HEK293 (cell line): ENCODE measurements at regions not wholly inside any gene's neighbourhood (a gene's known extent, or its start where the extent isn't known, plus 50 kb on each side); places are given as distances from the start of the nearest gene placed in this dataset.

Source experiments
- CTCF ChIA-PET: fragments of 350-600 bp; formaldehyde crosslinking; extraction: SDS; loops from one replicate; lab custom pipeline; 2021; ENCODE audit warnings: antibody characterized with exemption; lab: Yijun Ruan, JAX
- POLR2A ChIA-PET: fragments of 300-600 bp; formaldehyde crosslinking; extraction: SDS; loops from one replicate; lab custom pipeline; 2020; ENCODE audit warnings: antibody characterized with exemption, inconsistent platforms; lab: Yijun Ruan, JAX
- H3K27ac ChIP-seq: fragments of 200-500 bp; sonication (Bioruptor generic); 2 replicates; pipeline ENCODE4 v1.5.1; 2014; ENCODE audit warnings: low read depth, low read length, control low read depth, inconsistent platforms; ENCODE audit errors: extremely low read depth
- H3K36me3 ChIP-seq, 2 experiments: fragments of 200-500 bp in 1 of 2; sonication (Bioruptor generic) in 1 of 2; 1 replicate in 1 of 2; 2 replicates in 1 of 2; pipeline ENCODE4 v1.5.1; 2014 to 2017; ENCODE audit warnings: inconsistent platforms in 2 of 2, low read length in 2 of 2; ENCODE audit not compliant: control insufficient read depth in 2 of 2, insufficient read depth in 1 of 2
- H3K4me1 ChIP-seq: fragments of 200-500 bp; sonication (Bioruptor generic); 2 replicates; pipeline ENCODE4 v1.5.1; 2014; ENCODE audit warnings: mild to moderate bottlenecking, low read length, inconsistent platforms; ENCODE audit not compliant: control insufficient read depth, insufficient read depth
- H3K4me3 ChIP-seq: 2 replicates; pipeline ENCODE4 v1.5.1; 2011; ENCODE audit warnings: low read depth, mild to moderate bottlenecking, control low read depth, low read length, moderate library complexity
- H3K9me3 ChIP-seq: fragments of 200-500 bp; sonication (Bioruptor generic); 2 replicates; pipeline ENCODE4 v1.5.1; 2014; ENCODE audit warnings: low read depth, low read length, inconsistent platforms; ENCODE audit not compliant: control insufficient read depth, insufficient read depth
- AEBP2 ChIP-seq: fragments of 450-650 bp; formaldehyde crosslinking; IDR thresholded peaks from 2 replicates; pipeline ENCODE4 v1.5.1; 2016; ENCODE audit warnings: missing biosample characterization, missing genetic modification characterization, borderline replicate concordance
- GLI4 ChIP-seq: fragments of 450-650 bp; formaldehyde crosslinking; IDR thresholded peaks from 2 replicates; pipeline ENCODE4 v1.5.1; 2016; ENCODE audit warnings: missing biosample characterization, missing genetic modification characterization
- SP7 ChIP-seq: fragments of 450-650 bp; formaldehyde crosslinking; IDR thresholded peaks from 2 replicates; pipeline ENCODE4 v1.5.1; 2016; ENCODE audit warnings: missing biosample characterization, missing genetic modification characterization
- TRIM28 ChIP-seq: IDR thresholded peaks from 2 replicates; pipeline ENCODE4 v1.6.1; 2011; ENCODE audit warnings: low read length, control low read depth, borderline replicate concordance
- ZBTB8A ChIP-seq: fragments of 450-650 bp; formaldehyde crosslinking; IDR thresholded peaks from 2 replicates; pipeline ENCODE4 v1.5.1; 2016; ENCODE audit warnings: missing biosample characterization, missing genetic modification characterization
- ZFP41 ChIP-seq: fragments of 450-650 bp; formaldehyde crosslinking; IDR thresholded peaks from 2 replicates; pipeline ENCODE4 v1.5.1; 2016; ENCODE audit warnings: missing biosample characterization, missing genetic modification characterization, borderline replicate concordance
- ZNF112 ChIP-seq: fragments of 450-650 bp; formaldehyde crosslinking; IDR thresholded peaks from 2 replicates; pipeline ENCODE4 v1.5.0; 2017; ENCODE audit warnings: missing biosample characterization, missing genetic modification characterization
- ZNF132 ChIP-seq: fragments of 450-650 bp; formaldehyde crosslinking; IDR thresholded peaks from 2 replicates; pipeline ENCODE4 v1.5.1; 2017; ENCODE audit warnings: missing biosample characterization, missing genetic modification characterization, borderline replicate concordance
- ZNF324 ChIP-seq: fragments of 450-650 bp; formaldehyde crosslinking; IDR thresholded peaks from 2 replicates; pipeline ENCODE4 v1.5.1; 2016; ENCODE audit warnings: missing biosample characterization, missing genetic modification characterization
- ZNF366 ChIP-seq: fragments of 450-650 bp; formaldehyde crosslinking; conservative IDR thresholded peaks from 2 replicates; pipeline ENCODE4 v1.5.1; 2016; ENCODE audit warnings: missing biosample characterization, missing genetic modification characterization
- ZNF391 ChIP-seq: fragments of 450-650 bp; formaldehyde crosslinking; IDR thresholded peaks from 2 replicates; pipeline ENCODE4 v1.5.1; 2016; ENCODE audit warnings: low read depth, missing biosample characterization, missing genetic modification characterization, borderline replicate concordance
- ZNF488 ChIP-seq: fragments of 450-650 bp; formaldehyde crosslinking; IDR thresholded peaks from 2 replicates; pipeline ENCODE4 v1.5.1; 2016; ENCODE audit warnings: missing biosample characterization, missing genetic modification characterization
- ZNF501 ChIP-seq: fragments of 450-650 bp; formaldehyde crosslinking; IDR thresholded peaks from 2 replicates; pipeline ENCODE4 v1.5.1; 2016; ENCODE audit warnings: missing biosample characterization, missing genetic modification characterization
- ZNF529 ChIP-seq: fragments of 450-650 bp; formaldehyde crosslinking; IDR thresholded peaks from 2 replicates; pipeline ENCODE4 v1.5.1; 2017; ENCODE audit warnings: missing genetic modification characterization, missing biosample characterization; ENCODE audit not compliant: insufficient replicate concordance
- ZNF558 ChIP-seq: fragments of 450-650 bp; formaldehyde crosslinking; IDR thresholded peaks from 2 replicates; pipeline ENCODE4 v1.5.1; 2016; ENCODE audit warnings: missing biosample characterization, missing genetic modification characterization
- ZNF596 ChIP-seq: fragments of 450-650 bp; IDR thresholded peaks from 2 replicates; pipeline ENCODE4 v1.5.0; 2018; ENCODE audit warnings: missing biosample characterization, mild to moderate bottlenecking, missing genetic modification characterization, moderate library complexity
- ZNF664 ChIP-seq: fragments of 450-650 bp; formaldehyde crosslinking; IDR thresholded peaks from 2 replicates; pipeline ENCODE4 v1.5.1; 2016; ENCODE audit warnings: missing biosample characterization, missing genetic modification characterization
- ZNF692 ChIP-seq: fragments of 450-650 bp; formaldehyde crosslinking; IDR thresholded peaks from 2 replicates; pipeline ENCODE4 v1.5.1; 2016; ENCODE audit warnings: missing biosample characterization, missing genetic modification characterization
- ZNF747 ChIP-seq: fragments of 450-650 bp; formaldehyde crosslinking; IDR thresholded peaks from 2 replicates; pipeline ENCODE4 v1.5.1; 2016; ENCODE audit warnings: missing biosample characterization, missing genetic modification characterization
- ZNF792 ChIP-seq: fragments of 450-650 bp; formaldehyde crosslinking; IDR thresholded peaks from 2 replicates; pipeline ENCODE4 v1.5.1; 2016; ENCODE audit warnings: missing biosample characterization, missing genetic modification characterization
- ZSCAN16 ChIP-seq: fragments of 450-650 bp; formaldehyde crosslinking; IDR thresholded peaks from 2 replicates; pipeline ENCODE4 v1.5.1; 2016; ENCODE audit warnings: missing biosample characterization, missing genetic modification characterization
- TF ChIP-seq, protein P1 (sequence below): fragments of 450-650 bp; formaldehyde crosslinking; IDR thresholded peaks from 2 replicates; pipeline ENCODE4 v1.5.1; 2016; ENCODE audit warnings: missing biosample characterization, missing genetic modification characterization
- TF ChIP-seq, protein P2 (sequence below): fragments of 450-650 bp; formaldehyde crosslinking; IDR thresholded peaks from 2 replicates; pipeline ENCODE4 v1.5.1; 2016; ENCODE audit warnings: missing biosample characterization, missing genetic modification characterization, low read depth
- TF ChIP-seq, protein P3 (sequence below): fragments of 450-650 bp; formaldehyde crosslinking; IDR thresholded peaks from 2 replicates; pipeline ENCODE4 v1.5.1; 2016; ENCODE audit warnings: missing biosample characterization, missing genetic modification characterization

DNA sequence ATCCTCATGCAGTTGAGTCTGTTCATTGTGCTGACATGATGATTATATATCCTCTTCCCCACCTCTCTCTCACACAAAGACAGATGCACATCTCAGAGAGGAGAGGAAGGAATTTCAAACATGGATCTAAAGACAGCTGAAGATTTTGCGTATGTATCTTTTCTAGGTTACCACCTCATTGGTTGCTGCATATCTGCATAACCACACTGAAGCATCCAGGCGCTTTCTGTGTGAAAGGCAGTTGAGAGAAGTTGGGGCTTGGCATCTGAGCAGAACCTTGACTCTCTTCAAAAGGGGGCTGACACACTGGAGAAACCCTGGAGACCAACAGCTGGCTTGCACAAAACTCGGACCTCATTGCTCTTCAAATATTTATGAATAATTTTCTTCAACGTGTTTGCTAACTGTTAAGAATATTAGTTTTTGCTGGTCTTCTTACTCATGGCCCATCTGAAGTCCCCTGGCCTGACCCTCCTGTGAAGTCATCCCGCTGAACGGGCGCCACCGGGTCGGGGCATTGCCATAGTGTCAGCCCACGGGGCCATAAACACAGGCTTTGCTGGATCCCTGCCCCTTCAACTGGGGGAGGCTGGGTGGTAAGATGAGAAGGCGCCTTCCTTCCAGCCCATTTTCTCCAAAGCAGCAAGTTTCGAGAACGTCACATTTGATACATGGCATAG is 593.2 kb upstream of the CLINT1 start (continued):
- TF ChIP-seq ZBTB8A = 0 out of 2 replicates have a peak, but pooled peaks have one; percentile 0
- TF ChIP-seq TRIM28 = peak; percentile 6; the same call in 1 of the 2 replicates
- TF ChIP-seq, all 188 proteins: peak for 10

- Histone ChIP-seq H3K9me3 (no peaks in the 10 kb centered on the region), H3K36me3 (no peaks in the 10 kb centered on the region), H3K4me1 (peaks cover 10% of the 10 kb centered on the region; the same call in 1 of the 2 replicates), H3K4me3 (no peak overlapping the region; the same call in 1 of the 2 replicates), H3K27ac (peak overlapping the region; percentile 61)
- CTCF ChIA-PET = no interaction called here
- POLR2A ChIA-PET = interaction anchor here (0.9 to 1.0 kb wide), 2 partner anchors 8 to 275 kb away, joined by 3 read pairs; no protein-coding TSS in a partner anchor
- TF ChIP-seq ZNF391 (tag by site-specific recombination) (peak; percentile 88; the same call in 1 of the 2 replicates), ZNF792 (tag by site-specific recombination) (no peak), ZNF488 (peak; percentile 68), ZNF112 (tag by site-specific recombination) (no peak), ZNF664 (tag by site-specific recombination) (no peak), ZSCAN16 (tag by site-specific recombination) (0 out of 2 replicates have a peak, but pooled peaks have one; percentile 43), ZNF529 (tag by site-specific recombination) (no peak), ZNF692 (tag by site-specific recombination) (peak; percentile 74; the same call in 1 of the 2 replicates), ZNF558 (tag by site-specific recombination) (peak; percentile 79), AEBP2 (tag by site-specific recombination) (no peak), ZNF747 (no peak), ZNF324 (peak; percentile 94), ZNF132 (no peak), ZFP41 (no peak), SP7 (peak; percentile 97), ZNF596 (tag by site-specific recombination) (0 out of 2 replicates have a peak, but pooled peaks have one; percentile 6), ZNF501 (peak; percentile 86), TRIM28 (peak; percentile 94), ZNF366 (tag by site-specific recombination) (peak; percentile 97), GLI4 (tag by site-specific recombination) (0 out of 2 replicates have a peak, but pooled peaks have one; percentile 28)
- TF ChIP-seq, protein P1, sequence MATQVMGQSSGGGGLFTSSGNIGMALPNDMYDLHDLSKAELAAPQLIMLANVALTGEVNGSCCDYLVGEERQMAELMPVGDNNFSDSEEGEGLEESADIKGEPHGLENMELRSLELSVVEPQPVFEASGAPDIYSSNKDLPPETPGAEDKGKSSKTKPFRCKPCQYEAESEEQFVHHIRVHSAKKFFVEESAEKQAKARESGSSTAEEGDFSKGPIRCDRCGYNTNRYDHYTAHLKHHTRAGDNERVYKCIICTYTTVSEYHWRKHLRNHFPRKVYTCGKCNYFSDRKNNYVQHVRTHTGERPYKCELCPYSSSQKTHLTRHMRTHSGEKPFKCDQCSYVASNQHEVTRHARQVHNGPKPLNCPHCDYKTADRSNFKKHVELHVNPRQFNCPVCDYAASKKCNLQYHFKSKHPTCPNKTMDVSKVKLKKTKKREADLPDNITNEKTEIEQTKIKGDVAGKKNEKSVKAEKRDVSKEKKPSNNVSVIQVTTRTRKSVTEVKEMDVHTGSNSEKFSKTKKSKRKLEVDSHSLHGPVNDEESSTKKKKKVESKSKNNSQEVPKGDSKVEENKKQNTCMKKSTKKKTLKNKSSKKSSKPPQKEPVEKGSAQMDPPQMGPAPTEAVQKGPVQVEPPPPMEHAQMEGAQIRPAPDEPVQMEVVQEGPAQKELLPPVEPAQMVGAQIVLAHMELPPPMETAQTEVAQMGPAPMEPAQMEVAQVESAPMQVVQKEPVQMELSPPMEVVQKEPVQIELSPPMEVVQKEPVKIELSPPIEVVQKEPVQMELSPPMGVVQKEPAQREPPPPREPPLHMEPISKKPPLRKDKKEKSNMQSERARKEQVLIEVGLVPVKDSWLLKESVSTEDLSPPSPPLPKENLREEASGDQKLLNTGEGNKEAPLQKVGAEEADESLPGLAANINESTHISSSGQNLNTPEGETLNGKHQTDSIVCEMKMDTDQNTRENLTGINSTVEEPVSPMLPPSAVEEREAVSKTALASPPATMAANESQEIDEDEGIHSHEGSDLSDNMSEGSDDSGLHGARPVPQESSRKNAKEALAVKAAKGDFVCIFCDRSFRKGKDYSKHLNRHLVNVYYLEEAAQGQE (tag by site-specific recombination) = no peak
- TF ChIP-seq, protein P2, sequence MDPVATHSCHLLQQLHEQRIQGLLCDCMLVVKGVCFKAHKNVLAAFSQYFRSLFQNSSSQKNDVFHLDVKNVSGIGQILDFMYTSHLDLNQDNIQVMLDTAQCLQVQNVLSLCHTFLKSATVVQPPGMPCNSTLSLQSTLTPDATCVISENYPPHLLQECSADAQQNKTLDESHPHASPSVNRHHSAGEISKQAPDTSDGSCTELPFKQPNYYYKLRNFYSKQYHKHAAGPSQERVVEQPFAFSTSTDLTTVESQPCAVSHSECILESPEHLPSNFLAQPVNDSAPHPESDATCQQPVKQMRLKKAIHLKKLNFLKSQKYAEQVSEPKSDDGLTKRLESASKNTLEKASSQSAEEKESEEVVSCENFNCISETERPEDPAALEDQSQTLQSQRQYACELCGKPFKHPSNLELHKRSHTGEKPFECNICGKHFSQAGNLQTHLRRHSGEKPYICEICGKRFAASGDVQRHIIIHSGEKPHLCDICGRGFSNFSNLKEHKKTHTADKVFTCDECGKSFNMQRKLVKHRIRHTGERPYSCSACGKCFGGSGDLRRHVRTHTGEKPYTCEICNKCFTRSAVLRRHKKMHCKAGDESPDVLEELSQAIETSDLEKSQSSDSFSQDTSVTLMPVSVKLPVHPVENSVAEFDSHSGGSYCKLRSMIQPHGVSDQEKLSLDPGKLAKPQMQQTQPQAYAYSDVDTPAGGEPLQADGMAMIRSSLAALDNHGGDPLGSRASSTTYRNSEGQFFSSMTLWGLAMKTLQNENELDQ (tag by site-specific recombination) = no peak
- TF ChIP-seq, protein P3, sequence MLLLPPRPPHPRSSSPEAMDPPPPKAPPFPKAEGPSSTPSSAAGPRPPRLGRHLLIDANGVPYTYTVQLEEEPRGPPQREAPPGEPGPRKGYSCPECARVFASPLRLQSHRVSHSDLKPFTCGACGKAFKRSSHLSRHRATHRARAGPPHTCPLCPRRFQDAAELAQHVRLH = 0 out of 2 replicates have a peak, but pooled peaks have one; percentile 64
Observed at GRCh38 chr5:158451203-158451992, 592.5 kb upstream of the CLINT1 start.
